ENCODE measurements at regions not wholly inside any gene's neighbourhood (a gene's known extent, or its start where the extent isn't known, plus 50 kb on each side); places are given as distances from the start of the nearest gene placed in this dataset.

DNA sequence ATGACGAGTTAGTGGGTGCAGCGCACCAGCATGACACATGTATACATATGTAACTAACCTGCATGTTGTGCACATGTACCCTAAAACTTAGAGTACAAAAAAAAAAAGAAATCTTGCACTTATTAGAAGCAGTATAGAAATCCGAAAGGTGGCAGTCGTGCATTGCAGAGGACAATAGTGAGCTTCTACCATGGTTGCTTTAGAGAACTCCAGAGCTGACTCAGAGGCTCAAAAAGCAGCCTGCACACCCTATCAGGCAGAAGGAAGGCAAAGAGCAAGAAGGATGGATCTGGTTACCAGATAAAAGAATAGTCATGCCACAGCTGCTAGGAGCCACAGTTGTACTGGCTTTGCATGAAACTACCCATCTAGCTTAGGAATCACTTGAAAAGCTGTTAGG lies 796.0 kb upstream of the TSPY4 start:
- Histone ChIP-seq H3K4me2 (ENCODE audit: low read depth, low read length) (no peak overlapping the region), H2AFZ (ENCODE audit: low read length) (no peak overlapping the region), H3K4me1 (ENCODE audit: insufficient read depth, low read length) (no peaks in the 10 kb centered on the region), H3K27ac (ENCODE audit: extremely low read length, insufficient read depth, low read length) (no peak overlapping the region), H3K36me3 (replicated peaks in 1 of 2; ENCODE audit: control insufficient read depth in 1 of 2, insufficient read depth in 2 of 2, low read length in 2 of 2) (no peaks in the 10 kb centered on the region), H4K20me1 (ENCODE audit: insufficient read depth, low read length) (no peaks in the 10 kb centered on the region), H3K27me3 (ENCODE audit: control insufficient read depth in 1 of 2, insufficient read depth in 2 of 2, low read length in 2 of 2) (no peaks in the 10 kb centered on the region), H3K9me3 (ENCODE audit: low read length) (peaks cover 3% of the 10 kb centered on the region), H3K9ac (ENCODE audit: insufficient read depth, low read depth, low read length) (no peak overlapping the region), H3K4me3 (replicated peaks in 1 of 3; ENCODE audit: insufficient read depth in 1 of 3, low read depth in 2 of 3, low read length in 3 of 3) (no peak overlapping the region), H3K79me2 (ENCODE audit: insufficient read depth, low read length) (no peaks in the 10 kb centered on the region)
- ChIA-PET CTCF (ENCODE audit: low intra/inter-chr PET ratio, low total read pairs) (no interaction called here), POLR2A (no interaction called here)
- DNase-seq (ENCODE audit: low spot score), result no peak
- BruUV-seq (replicated peaks), result no TSS peak
- ATAC-seq, result no peak
- in situ Hi-C loops (cut with HindIII; ENCODE audit: extremely low pct_ligation_motif_present, low pct_unique_long_range_greater_than_20kb), result loop anchor here (25.0 kb wide), 1 partner anchor 121 kb away; no protein-coding TSS in a partner anchor
- FAIRE-seq, result no peak
- TF ChIP-seq STAG1 (CRISPR knock-in tag; IDR thresholded peaks at IDR 0.05) (peak; percentile 18; the same call in 1 of the 2 replicates), ZNF570 (CRISPR knock-in tag; IDR thresholded peaks at IDR 0.05; ENCODE audit: borderline replicate concordance) (no peak)
- WGBS (ENCODE audit: low lambda C conversion rate), result 0% methylated on average over 2 of the region's 4 CpGs
- intact Hi-C loops (cut with micrococcal nuclease; ENCODE audit: unreplicated experiment), result no loop called here

DNA sequence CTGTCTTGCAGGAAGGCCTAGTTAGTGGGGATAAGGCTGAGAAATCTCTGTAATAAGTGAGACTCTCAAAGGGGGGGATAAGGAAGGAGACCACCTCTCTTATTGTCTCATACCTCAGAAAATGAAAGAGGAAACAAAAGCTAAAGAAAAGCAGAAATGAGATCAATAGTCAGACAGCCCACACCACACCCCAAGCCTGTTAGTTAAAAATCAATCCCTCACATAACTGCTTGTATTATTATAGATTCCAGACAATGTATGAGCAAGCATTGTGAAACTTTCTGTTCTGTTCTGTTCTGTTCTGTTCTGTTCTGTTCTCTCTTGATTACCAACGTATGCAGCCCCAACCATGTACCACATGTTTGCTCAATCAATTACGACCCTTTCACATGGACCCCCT lies 792.5 kb upstream of the TSPY4 start:
- H3K4me3 ChIP-seq (replicated peaks in 1 of 3; ENCODE audit: insufficient read depth in 1 of 3, low read depth in 2 of 3, low read length in 3 of 3), result no peak overlapping the region
- ChIA-PET CTCF (ENCODE audit: low intra/inter-chr PET ratio, low total read pairs) (no interaction called here), POLR2A (no interaction called here)
- no peak overlapping the region for H2AFZ ChIP-seq (ENCODE audit: low read length)
- H3K4me2 ChIP-seq (ENCODE audit: low read depth, low read length), result no peak overlapping the region
- TF ChIP-seq NCOA1 (CRISPR knock-in tag; IDR thresholded peaks at IDR 0.05) (no peak), ZNF142 (CRISPR knock-in tag; IDR thresholded peaks at IDR 0.05) (no peak), ZNF792 (CRISPR knock-in tag; IDR thresholded peaks at IDR 0.05) (no peak)
- TF ChIP-seq, protein P1, sequence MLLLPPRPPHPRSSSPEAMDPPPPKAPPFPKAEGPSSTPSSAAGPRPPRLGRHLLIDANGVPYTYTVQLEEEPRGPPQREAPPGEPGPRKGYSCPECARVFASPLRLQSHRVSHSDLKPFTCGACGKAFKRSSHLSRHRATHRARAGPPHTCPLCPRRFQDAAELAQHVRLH (CRISPR knock-in tag; IDR thresholded peaks at IDR 0.05; ENCODE audit: borderline replicate concordance, low read depth), result no peak
- no peaks in the 10 kb centered on the region for H3K79me2 ChIP-seq (ENCODE audit: insufficient read depth, low read length)
- FAIRE-seq (no peak), DNase-seq (ENCODE audit: low spot score) (no peak), ATAC-seq (no peak)
- in situ Hi-C loops (cut with HindIII; ENCODE audit: extremely low pct_ligation_motif_present, low pct_unique_long_range_greater_than_20kb) (loop anchor here (25.0 kb wide), 1 partner anchor 118 kb away; no protein-coding TSS in a partner anchor), intact Hi-C loops (cut with micrococcal nuclease; ENCODE audit: unreplicated experiment) (no loop called here)
- H3K27me3 ChIP-seq (ENCODE audit: control insufficient read depth in 1 of 2, insufficient read depth in 2 of 2, low read length in 2 of 2), result no peaks in the 10 kb centered on the region
- H3K9me3 ChIP-seq (ENCODE audit: low read length), result peaks cover 22% of the 10 kb centered on the region
- H3K9ac ChIP-seq (ENCODE audit: insufficient read depth, low read depth, low read length), result no peak overlapping the region
- no peak overlapping the region for H3K27ac ChIP-seq (ENCODE audit: extremely low read length, insufficient read depth, low read length)
- 0% methylated on average over 2 of the region's 2 CpGs for WGBS (ENCODE audit: low lambda C conversion rate)
- H4K20me1 ChIP-seq (ENCODE audit: insufficient read depth, low read length), result no peaks in the 10 kb centered on the region
- no TSS peak for BruUV-seq (replicated peaks)
- no peaks in the 10 kb centered on the region for H3K36me3 ChIP-seq (replicated peaks in 1 of 2; ENCODE audit: control insufficient read depth in 1 of 2, insufficient read depth in 2 of 2, low read length in 2 of 2)
- no peaks in the 10 kb centered on the region for H3K4me1 ChIP-seq (ENCODE audit: insufficient read depth, low read length)

Measured in HepG2 (cell line).